Activated CD4-positive, alpha-beta T cell treated with anti-CD3 and anti-CD28 coated beads for 1 hour (primary cell): ENCODE measurements at regions not wholly inside any gene's neighbourhood (a gene's known extent, or its start where the extent isn't known, plus 50 kb on each side); places are given as distances from the start of the nearest gene placed in this dataset.

Source experiments
- DNase-seq: peaks from one replicate; pipeline ENCODE4 v3.0.0-alpha.2; 2020

GRCh38 chr3:174675406-174675805, 183.7 kb upstream of the NAALADL2 start:
- no peak for DNase-seq

GRCh38 chr3:174681784-174682183, 177.3 kb upstream of the NAALADL2 start:
- no peak for DNase-seq

- DNase-seq: no peak
These were observed 173.3 kb upstream of the NAALADL2 start for GRCh38 chr3:174685796-174686195.

- no peak for DNase-seq
These were observed 161.8 kb upstream of the NAALADL2 start for GRCh38 chr3:174697310-174697709.

- DNase-seq: no peak
These were observed 158.4 kb upstream of the NAALADL2 start for GRCh38 chr3:174700736-174701135.

GRCh38 chr3:174710612-174711011, 148.5 kb upstream of the NAALADL2 start:
- no peak for DNase-seq

- DNase-seq: no peak
These were observed 143.7 kb upstream of the NAALADL2 start for GRCh38 chr3:174715386-174715785.

- DNase-seq: no peak
These were observed 142.1 kb upstream of the NAALADL2 start for GRCh38 chr3:174716956-174717505.

GRCh38 chr3:174720717-174721116, 138.4 kb upstream of the NAALADL2 start:
- DNase-seq: no peak

- DNase-seq: no peak
These were observed 133.8 kb upstream of the NAALADL2 start for GRCh38 chr3:174725303-174725702.

GRCh38 chr3:174737966-174738365, 121.2 kb upstream of the NAALADL2 start:
- DNase-seq: no peak

- no peak for DNase-seq
These were observed 110.0 kb upstream of the NAALADL2 start for GRCh38 chr3:174749143-174749542.

- no peak for DNase-seq
These were observed 103.0 kb upstream of the NAALADL2 start for GRCh38 chr3:174755833-174756829.

GRCh38 chr3:174758943-174759342, 100.2 kb upstream of the NAALADL2 start:
- DNase-seq: no peak

GRCh38 chr3:174767406-174767805, 91.7 kb upstream of the NAALADL2 start:
- no peak for DNase-seq

- no peak for DNase-seq
These were observed 91.2 kb upstream of the NAALADL2 start for GRCh38 chr3:174767853-174768382.

GRCh38 chr3:174769171-174769570, 90.0 kb upstream of the NAALADL2 start:
- DNase-seq: no peak

GRCh38 chr3:174775603-174776002, 83.5 kb upstream of the NAALADL2 start:
- no peak for DNase-seq

GRCh38 chr3:174776123-174776522, 83.0 kb upstream of the NAALADL2 start:
- DNase-seq: no peak

- no peak for DNase-seq
These were observed 82.5 kb upstream of the NAALADL2 start for GRCh38 chr3:174776636-174777035.

- no peak for DNase-seq
These were observed 81.3 kb upstream of the NAALADL2 start for GRCh38 chr3:174777813-174778212.

GRCh38 chr3:174783502-174783901, 75.6 kb upstream of the NAALADL2 start:
- DNase-seq: no peak

GRCh38 chr3:174784206-174784934, 74.8 kb upstream of the NAALADL2 start:
- DNase-seq: no peak
